HG03571 (cell line): ENCODE measurements at regions not wholly inside any gene's neighbourhood (a gene's known extent, or its start where the extent isn't known, plus 50 kb on each side); places are given as distances from the start of the nearest gene placed in this dataset.
"Not testable (repeated sequence)": the region's sequence is repeated elsewhere in the genome, so short reads cannot be mapped to it uniquely, and the experiment has no call there.

ENCODE experiments used
- ATAC-seq: cut with Tn5 transposase; IDR thresholded peaks from one replicate; pipeline ENCODE4 v1.9.1; 2021; ENCODE audit not compliant: unreplicated experiment

GRCh38 chr7:9036080-9036479 lies 602.7 kb downstream of the NXPH1 start:
- ATAC-seq = no peak

- ATAC-seq = no peak
These were observed 637.9 kb downstream of the NXPH1 start for GRCh38 chr7:9071160-9071762.

GRCh38 chr7:9075774-9076173 lies 642.4 kb downstream of the NXPH1 start:
- not testable (repeated sequence) for ATAC-seq

GRCh38 chr7:9082203-9082602 lies 648.8 kb downstream of the NXPH1 start:
- ATAC-seq = no peak

- ATAC-seq = no peak
These were observed 650.4 kb downstream of the NXPH1 start for GRCh38 chr7:9083837-9084236.

GRCh38 chr7:9091282-9091681 lies 657.9 kb downstream of the NXPH1 start:
- no peak for ATAC-seq

GRCh38 chr7:9097565-9098060 lies 664.2 kb downstream of the NXPH1 start:
- no peak for ATAC-seq

- ATAC-seq = no peak
These were observed 666.9 kb downstream of the NXPH1 start for GRCh38 chr7:9100289-9100688.

- ATAC-seq = no peak
These were observed 669.4 kb downstream of the NXPH1 start for GRCh38 chr7:9102846-9103245.

- no peak for ATAC-seq
These were observed 673.3 kb downstream of the NXPH1 start for GRCh38 chr7:9106747-9107146.

GRCh38 chr7:9120331-9120730 lies 686.9 kb downstream of the NXPH1 start:
- ATAC-seq = no peak

GRCh38 chr7:9124320-9124719 lies 690.9 kb downstream of the NXPH1 start:
- ATAC-seq = no peak

- ATAC-seq = no peak
These were observed 691.8 kb downstream of the NXPH1 start for GRCh38 chr7:9125246-9125645.

GRCh38 chr7:9127901-9128300 lies 694.5 kb downstream of the NXPH1 start:
- ATAC-seq = no peak

GRCh38 chr7:9148687-9149086 lies 715.3 kb downstream of the NXPH1 start:
- no peak for ATAC-seq

GRCh38 chr7:9149499-9150082 lies 716.2 kb downstream of the NXPH1 start:
- no peak for ATAC-seq

GRCh38 chr7:9163691-9164090 lies 730.3 kb downstream of the NXPH1 start:
- not testable (repeated sequence) for ATAC-seq

GRCh38 chr7:9175871-9176270 lies 742.5 kb downstream of the NXPH1 start:
- ATAC-seq = no peak

GRCh38 chr7:9181356-9181755 lies 747.9 kb downstream of the NXPH1 start:
- ATAC-seq = no peak

- no peak for ATAC-seq
These were observed 753.3 kb downstream of the NXPH1 start for GRCh38 chr7:9186730-9187129.

- no peak for ATAC-seq
These were observed 756.3 kb downstream of the NXPH1 start for GRCh38 chr7:9189703-9190102.

- no peak for ATAC-seq
These were observed 759.6 kb downstream of the NXPH1 start for GRCh38 chr7:9192969-9193368.

GRCh38 chr7:9200626-9201025 lies 767.2 kb downstream of the NXPH1 start:
- no peak for ATAC-seq
